Fibroblast of skin of left quadriceps (primary cell): ENCODE measurements at regions not wholly inside any gene's neighbourhood (a gene's known extent, or its start where the extent isn't known, plus 50 kb on each side); places are given as distances from the start of the nearest gene placed in this dataset.

Experiments
- DNase-seq, 2 experiments: peaks; one replicate each; pipeline ENCODE4 v3.0.0-alpha.2; 2013; ENCODE audit warnings: low read depth in 2 of 2

GRCh38 chr2:12827721-12828120, 111.0 kb downstream of the TRIB2 start:
- DNase-seq: no peak

GRCh38 chr2:12828980-12829379, 112.2 kb downstream of the TRIB2 start:
- no peak for DNase-seq

- DNase-seq: no peak
Observed at GRCh38 chr2:12831016-12831415, 114.3 kb downstream of the TRIB2 start.

GRCh38 chr2:12834239-12834638, 117.5 kb downstream of the TRIB2 start:
- no peak for DNase-seq

- no peak for DNase-seq
Observed at GRCh38 chr2:12835733-12836132, 119.0 kb downstream of the TRIB2 start.

- DNase-seq: no peak
Observed at GRCh38 chr2:12839339-12839738, 122.6 kb downstream of the TRIB2 start.

GRCh38 chr2:12841021-12841420, 124.3 kb downstream of the TRIB2 start:
- no peak for DNase-seq

GRCh38 chr2:12842917-12843316, 126.2 kb downstream of the TRIB2 start:
- DNase-seq: no peak

- no peak for DNase-seq
Observed at GRCh38 chr2:12844511-12844910, 127.8 kb downstream of the TRIB2 start.

GRCh38 chr2:12847694-12848575, 131.2 kb downstream of the TRIB2 start:
- DNase-seq: no peak

GRCh38 chr2:12852135-12852534, 135.4 kb downstream of the TRIB2 start:
- no peak for DNase-seq

- no peak for DNase-seq
Observed at GRCh38 chr2:12854001-12854530, 137.3 kb downstream of the TRIB2 start.

GRCh38 chr2:12855508-12855907, 138.8 kb downstream of the TRIB2 start:
- no peak for DNase-seq

GRCh38 chr2:12856934-12857601, 140.3 kb downstream of the TRIB2 start:
- peak; percentile 59 for DNase-seq

GRCh38 chr2:12857891-12858290, 141.2 kb downstream of the TRIB2 start:
- DNase-seq: no peak

- no peak for DNase-seq
Observed at GRCh38 chr2:12858786-12859185, 142.1 kb downstream of the TRIB2 start.

- DNase-seq: peak in 1 of 2 experiments; percentile 29
Observed at GRCh38 chr2:12861344-12861930, 144.7 kb downstream of the TRIB2 start.

GRCh38 chr2:12862541-12862940, 145.8 kb downstream of the TRIB2 start:
- no peak for DNase-seq

- DNase-seq: no peak
Observed at GRCh38 chr2:12863937-12864336, 147.2 kb downstream of the TRIB2 start.

GRCh38 chr2:12867631-12868287, 151.0 kb downstream of the TRIB2 start:
- DNase-seq: no peak

- DNase-seq: no peak
Observed at GRCh38 chr2:12870692-12871091, 154.0 kb downstream of the TRIB2 start.
